ENCODE measurements at regions not wholly inside any gene's neighbourhood (a gene's known extent, or its start where the extent isn't known, plus 50 kb on each side); places are given as distances from the start of the nearest gene placed in this dataset.

DNA sequence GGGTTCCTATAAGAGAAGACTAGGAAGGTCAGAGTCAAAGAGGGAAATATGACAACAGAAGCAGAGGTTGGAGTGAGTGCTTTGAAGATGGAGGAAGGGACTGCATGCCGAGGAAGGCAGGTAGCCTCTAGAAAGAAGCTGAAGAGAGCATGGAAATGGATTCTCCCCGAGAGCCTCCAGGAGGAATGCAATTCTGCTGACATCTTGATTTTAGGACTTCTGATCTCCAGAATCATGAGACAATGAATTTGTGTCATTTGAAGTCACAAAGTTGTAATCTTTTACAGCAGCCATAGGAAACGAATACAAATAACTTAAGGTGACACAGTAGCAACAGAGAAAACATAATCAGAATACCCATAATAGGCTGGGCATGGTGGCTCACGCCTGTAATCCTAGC is 69.2 kb upstream of the UBAC2 start:
- no peaks in the 10 kb centered on the region for H3K9me3 Mint-ChIP-seq (ENCODE audit: low read depth, unreplicated experiment)
- BruUV-seq (replicated peaks), result no TSS peak
- intact Hi-C loops (cut with micrococcal nuclease; ENCODE audit: unreplicated experiment), result no loop called here
- no peaks in the 10 kb centered on the region for H3K4me1 Mint-ChIP-seq (ENCODE audit: low read depth, unreplicated experiment)
- CTCF ChIA-PET, result no interaction called here
- TF ChIP-seq, protein P1, sequence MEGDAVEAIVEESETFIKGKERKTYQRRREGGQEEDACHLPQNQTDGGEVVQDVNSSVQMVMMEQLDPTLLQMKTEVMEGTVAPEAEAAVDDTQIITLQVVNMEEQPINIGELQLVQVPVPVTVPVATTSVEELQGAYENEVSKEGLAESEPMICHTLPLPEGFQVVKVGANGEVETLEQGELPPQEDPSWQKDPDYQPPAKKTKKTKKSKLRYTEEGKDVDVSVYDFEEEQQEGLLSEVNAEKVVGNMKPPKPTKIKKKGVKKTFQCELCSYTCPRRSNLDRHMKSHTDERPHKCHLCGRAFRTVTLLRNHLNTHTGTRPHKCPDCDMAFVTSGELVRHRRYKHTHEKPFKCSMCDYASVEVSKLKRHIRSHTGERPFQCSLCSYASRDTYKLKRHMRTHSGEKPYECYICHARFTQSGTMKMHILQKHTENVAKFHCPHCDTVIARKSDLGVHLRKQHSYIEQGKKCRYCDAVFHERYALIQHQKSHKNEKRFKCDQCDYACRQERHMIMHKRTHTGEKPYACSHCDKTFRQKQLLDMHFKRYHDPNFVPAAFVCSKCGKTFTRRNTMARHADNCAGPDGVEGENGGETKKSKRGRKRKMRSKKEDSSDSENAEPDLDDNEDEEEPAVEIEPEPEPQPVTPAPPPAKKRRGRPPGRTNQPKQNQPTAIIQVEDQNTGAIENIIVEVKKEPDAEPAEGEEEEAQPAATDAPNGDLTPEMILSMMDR (IDR thresholded peaks at IDR 0.05; ENCODE audit: unreplicated experiment), result no peak
- H3K27ac Mint-ChIP-seq (ENCODE audit: unreplicated experiment), result no peak overlapping the region
- H3K36me3 Mint-ChIP-seq (ENCODE audit: insufficient read depth, unreplicated experiment), result no peaks in the 10 kb centered on the region
- no peak for DNase-seq
- no peaks in the 10 kb centered on the region for H3K27me3 Mint-ChIP-seq (ENCODE audit: unreplicated experiment)
- no peak overlapping the region for H3K4me3 Mint-ChIP-seq (ENCODE audit: low read depth, unreplicated experiment)

DNA sequence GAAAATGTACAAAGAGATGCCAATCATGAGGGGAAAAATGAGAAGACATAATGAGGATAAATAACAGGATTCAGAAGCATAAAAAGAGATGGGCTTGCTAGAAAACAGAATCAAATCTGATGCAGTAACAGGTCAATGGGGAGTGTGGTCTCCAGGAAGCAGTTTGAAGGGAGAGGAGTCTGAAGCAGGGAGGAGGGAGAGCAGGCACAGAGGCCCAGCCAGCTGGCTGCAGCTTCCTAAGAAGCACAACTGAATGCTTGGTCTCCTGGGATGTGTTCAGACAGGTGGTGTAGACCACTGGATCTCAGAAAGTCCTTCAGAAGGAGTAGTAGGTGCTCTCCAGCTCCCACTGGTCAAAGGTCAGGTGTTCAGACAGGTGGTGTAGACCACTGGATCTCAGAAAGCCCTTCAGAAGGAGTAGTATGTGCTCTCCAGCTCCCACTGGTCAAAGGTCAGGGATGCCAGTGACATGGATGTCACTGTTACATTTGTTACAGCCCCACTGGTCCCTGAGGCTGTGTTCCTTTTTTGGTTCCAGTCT is 68.3 kb upstream of the UBAC2 start:
- H3K4me1 Mint-ChIP-seq (ENCODE audit: low read depth, unreplicated experiment), result no peaks in the 10 kb centered on the region
- DNase-seq, result no peak
- no peaks in the 10 kb centered on the region for H3K27me3 Mint-ChIP-seq (ENCODE audit: unreplicated experiment)
- CTCF ChIA-PET, result no interaction called here
- intact Hi-C loops (cut with micrococcal nuclease; ENCODE audit: unreplicated experiment), result no loop called here
- no TSS peak for BruUV-seq (replicated peaks)
- no peaks in the 10 kb centered on the region for H3K9me3 Mint-ChIP-seq (ENCODE audit: low read depth, unreplicated experiment)
- H3K27ac Mint-ChIP-seq (ENCODE audit: unreplicated experiment), result no peak overlapping the region
- H3K36me3 Mint-ChIP-seq (ENCODE audit: insufficient read depth, unreplicated experiment), result no peaks in the 10 kb centered on the region
- TF ChIP-seq, protein P1 (IDR thresholded peaks at IDR 0.05; ENCODE audit: unreplicated experiment), result no peak
- no peak overlapping the region for H3K4me3 Mint-ChIP-seq (ENCODE audit: low read depth, unreplicated experiment)

DNA sequence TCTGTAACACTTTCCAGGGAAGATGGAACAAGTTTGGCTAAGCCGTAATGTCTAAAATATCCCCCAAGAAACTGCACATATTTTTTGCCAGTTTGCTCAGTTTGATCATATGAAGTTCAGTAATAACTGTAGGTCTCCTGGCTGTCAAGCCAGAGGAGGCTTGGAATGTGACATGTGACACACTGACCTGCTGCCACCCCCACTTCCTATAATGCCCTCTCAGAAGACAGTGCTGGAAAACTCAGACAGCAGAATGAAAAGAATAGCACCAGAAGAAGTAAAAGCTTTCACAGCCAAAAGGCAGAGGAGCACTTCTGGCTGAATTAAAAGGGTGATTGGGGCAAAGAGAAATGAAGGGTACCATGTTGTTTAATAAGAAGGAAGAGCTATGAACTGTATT is 67.4 kb upstream of the UBAC2 start:
- BruUV-seq (replicated peaks), result no TSS peak
- H3K27ac Mint-ChIP-seq (ENCODE audit: unreplicated experiment), result no peak overlapping the region
- CTCF ChIA-PET, result no interaction called here
- intact Hi-C loops (cut with micrococcal nuclease; ENCODE audit: unreplicated experiment), result no loop called here
- no peak for DNase-seq
- H3K27me3 Mint-ChIP-seq (ENCODE audit: unreplicated experiment), result no peaks in the 10 kb centered on the region
- no peak overlapping the region for H3K4me3 Mint-ChIP-seq (ENCODE audit: low read depth, unreplicated experiment)
- H3K36me3 Mint-ChIP-seq (ENCODE audit: insufficient read depth, unreplicated experiment), result no peaks in the 10 kb centered on the region
- no peaks in the 10 kb centered on the region for H3K4me1 Mint-ChIP-seq (ENCODE audit: low read depth, unreplicated experiment)
- TF ChIP-seq, protein P1 (IDR thresholded peaks at IDR 0.05; ENCODE audit: unreplicated experiment), result no peak
- H3K9me3 Mint-ChIP-seq (ENCODE audit: low read depth, unreplicated experiment), result no peaks in the 10 kb centered on the region

DNA sequence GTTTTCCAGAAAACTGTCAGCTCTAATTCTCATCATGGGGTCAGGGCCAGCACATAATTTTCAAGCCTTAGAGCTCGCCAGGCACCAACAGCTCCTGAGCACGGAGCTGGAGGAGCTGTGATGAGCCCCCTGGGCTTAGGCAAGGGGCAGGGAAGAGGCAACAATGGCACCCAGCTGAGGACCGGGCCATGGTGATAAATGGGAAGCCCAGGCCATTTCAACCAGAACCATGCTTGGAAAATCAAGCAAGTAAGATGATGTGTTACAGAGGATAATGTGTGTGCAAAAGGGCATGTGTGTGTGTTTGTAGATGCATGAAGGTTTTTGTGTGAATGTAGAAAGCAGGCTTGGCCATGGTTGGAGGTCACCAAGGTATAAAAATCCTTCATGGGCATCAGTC is 66.8 kb upstream of the UBAC2 start:
- Mint-ChIP-seq H3K4me3 (ENCODE audit: low read depth, unreplicated experiment) (no peak overlapping the region), H3K27me3 (ENCODE audit: unreplicated experiment) (no peaks in the 10 kb centered on the region), H3K4me1 (ENCODE audit: low read depth, unreplicated experiment) (no peaks in the 10 kb centered on the region), H3K9me3 (ENCODE audit: low read depth, unreplicated experiment) (no peaks in the 10 kb centered on the region), H3K36me3 (ENCODE audit: insufficient read depth, unreplicated experiment) (no peaks in the 10 kb centered on the region), H3K27ac (ENCODE audit: unreplicated experiment) (no peak overlapping the region)
- no peak for DNase-seq
- no TSS peak for BruUV-seq (replicated peaks)
- intact Hi-C loops (cut with micrococcal nuclease; ENCODE audit: unreplicated experiment), result no loop called here
- TF ChIP-seq, protein P1 (IDR thresholded peaks at IDR 0.05; ENCODE audit: unreplicated experiment), result no peak
- CTCF ChIA-PET, result no interaction called here

Data from Calu3 (cell line).